ENCODE measurements at regions not wholly inside any gene's neighbourhood (a gene's known extent, or its start where the extent isn't known, plus 50 kb on each side); places are given as distances from the start of the nearest gene placed in this dataset.
A peak's percentile ranks its signal among the peaks of the same experiment; 100 is the strongest.

GRCh38 chr9:129231759-129232158 lies 53.7 kb upstream of the IER5L start:
- peaks cover 0 to 18% (median 14%) of the 10 kb centered on the region in 6 donors for H3K4me1 ChIP-seq
- H3K27me3 ChIP-seq (replicated peaks in 1 of 7) = no peaks in the 10 kb centered on the region
- peaks cover 0 to 15% (median 3%) of the 10 kb centered on the region in 8 donors for H3K9me3 ChIP-seq
- intact Hi-C loops (cut with DNase I; ENCODE audit: low total_unique reads) = no loop called here
- TF ChIP-seq POLR2AphosphoS5 (IDR thresholded peaks at IDR 0.05) (no peak), POLR2A (IDR thresholded peaks at IDR 0.05) (no peak), CTCF (IDR thresholded peaks at IDR 0.05 in 8 of 11, conservative IDR thresholded peaks at IDR 0.05 in 3 of 11) (no peak)
- H3K27ac ChIP-seq = no peak overlapping the region
- H3K36me3 ChIP-seq = no peaks in the 10 kb centered on the region
- DNase-seq = peak; percentile 43
- WGBS, 5 donors = 70 to 95% (median 88%) methylated on average over 5 to 9 of the region's 9 CpGs
- H3K4me3 ChIP-seq = no peak overlapping the region

- Histone ChIP-seq H3K9me3 (peaks cover 0 to 15% (median 3%) of the 10 kb centered on the region in 8 donors), H3K4me1 (peaks cover 0 to 16% (median 10%) of the 10 kb centered on the region in 6 donors), H3K27me3 (replicated peaks in 1 of 7) (no peaks in the 10 kb centered on the region), H3K36me3 (no peaks in the 10 kb centered on the region), H3K4me3 (no peak overlapping the region), H3K27ac (no peak overlapping the region)
- TF ChIP-seq POLR2AphosphoS5 (IDR thresholded peaks at IDR 0.05) = no peak
- TF ChIP-seq CTCF (IDR thresholded peaks at IDR 0.05 in 8 of 11, conservative IDR thresholded peaks at IDR 0.05 in 3 of 11) = no peak
- TF ChIP-seq POLR2A (IDR thresholded peaks at IDR 0.05) = no peak
- peak; percentile 49 for DNase-seq
- intact Hi-C loops (cut with DNase I; ENCODE audit: low total_unique reads) = no loop called here
- 83 to 90% (median 87%) methylated on average over 18 to 25 of the region's 25 CpGs for WGBS, 5 donors
Measured at GRCh38 chr9:129231022-129231739, 53.1 kb upstream of the IER5L start.

GRCh38 chr9:129230302-129230701 lies 52.2 kb upstream of the IER5L start:
- no peak for TF ChIP-seq POLR2A (IDR thresholded peaks at IDR 0.05)
- Histone ChIP-seq H3K27me3 (replicated peaks in 1 of 7) (no peaks in the 10 kb centered on the region), H3K4me1 (peaks cover 0 to 16% (median 10%) of the 10 kb centered on the region in 6 donors), H3K36me3 (no peaks in the 10 kb centered on the region), H3K27ac (no peak overlapping the region), H3K4me3 (no peak overlapping the region), H3K9me3 (peaks cover 0 to 15% (median 3%) of the 10 kb centered on the region in 8 donors)
- peak; percentile 39 for DNase-seq
- intact Hi-C loops (cut with DNase I; ENCODE audit: low total_unique reads) = no loop called here
- WGBS, 5 donors = 71 to 95% (median 89%) methylated on average over 2 of the region's 2 CpGs

Small RNA genes in the stretch of these regions (small RNA-seq; reads per million reads assigned to genes)
- gene AL353803.5 (0 reads per million in 4 donors), gene RN7SL159P (0 reads per million in 4 donors)
